Endothelial cell (in vitro differentiated cells): ENCODE measurements at regions not wholly inside any gene's neighbourhood (a gene's known extent, or its start where the extent isn't known, plus 50 kb on each side); places are given as distances from the start of the nearest gene placed in this dataset.

Experiments used
- DNase-seq: peaks from one replicate; pipeline ENCODE4 v3.0.0; 2021; ENCODE audit warnings: low spot score
- H3K27ac Mint-ChIP-seq: one replicate; pipeline ENCODE4 v1.8.0; 2021; ENCODE audit warnings: mixed read lengths, inconsistent platforms; ENCODE audit not compliant: unreplicated experiment
- H3K27me3 Mint-ChIP-seq: one replicate; pipeline ENCODE4 v1.8.0; 2021; ENCODE audit warnings: mild to moderate bottlenecking, moderate library complexity, mixed read lengths, inconsistent platforms; ENCODE audit not compliant: unreplicated experiment
- H3K36me3 Mint-ChIP-seq: one replicate; pipeline ENCODE4 v1.8.0; 2021; ENCODE audit warnings: mild to moderate bottlenecking, low read depth, mixed read lengths, inconsistent platforms; ENCODE audit not compliant: unreplicated experiment
- H3K4me1 Mint-ChIP-seq: one replicate; pipeline ENCODE4 v1.8.0; 2021; ENCODE audit warnings: mild to moderate bottlenecking, mixed read lengths, inconsistent platforms; ENCODE audit not compliant: unreplicated experiment
- H3K4me3 Mint-ChIP-seq: one replicate; pipeline ENCODE4 v1.8.0; 2021; ENCODE audit warnings: mild to moderate bottlenecking, mixed read lengths, inconsistent platforms; ENCODE audit not compliant: unreplicated experiment
- H3K9me3 Mint-ChIP-seq: one replicate; pipeline ENCODE4 v1.8.0; 2021; ENCODE audit warnings: mixed read lengths, inconsistent platforms; ENCODE audit not compliant: unreplicated experiment
- CTCF ChIP-seq: fragments of 200-600 bp; sonication (generic); IDR thresholded peaks from one replicate; pipeline ENCODE4 v1.5.0; 2021; ENCODE audit warnings: antibody characterized with exemption; ENCODE audit not compliant: unreplicated experiment

GRCh38 chr5:89293810-89294209, 410.8 kb upstream of the MEF2C start:
- Mint-ChIP-seq H3K4me3 (no peak overlapping the region), H3K36me3 (no peaks in the 10 kb centered on the region), H3K9me3 (no peaks in the 10 kb centered on the region), H3K4me1 (peaks cover 7% of the 10 kb centered on the region), H3K27me3 (no peaks in the 10 kb centered on the region), H3K27ac (no peak overlapping the region)
- TF ChIP-seq CTCF, result no peak
- DNase-seq, result no peak

- Mint-ChIP-seq H3K36me3 (no peaks in the 10 kb centered on the region), H3K4me3 (no peak overlapping the region), H3K27ac (no peak overlapping the region), H3K4me1 (peaks cover 7% of the 10 kb centered on the region), H3K9me3 (no peaks in the 10 kb centered on the region), H3K27me3 (no peaks in the 10 kb centered on the region)
- TF ChIP-seq CTCF, result no peak
- no peak for DNase-seq
These were observed 409.5 kb upstream of the MEF2C start for GRCh38 chr5:89292487-89292886.

- Mint-ChIP-seq H3K4me1 (peaks cover 7% of the 10 kb centered on the region), H3K27me3 (no peaks in the 10 kb centered on the region), H3K4me3 (no peak overlapping the region), H3K9me3 (no peaks in the 10 kb centered on the region), H3K36me3 (no peaks in the 10 kb centered on the region), H3K27ac (no peak overlapping the region)
- no peak for DNase-seq
- no peak for TF ChIP-seq CTCF
These were observed 406.6 kb upstream of the MEF2C start for GRCh38 chr5:89289604-89290003.

- H3K4me3 Mint-ChIP-seq, result no peak overlapping the region
- peaks cover 7% of the 10 kb centered on the region for H3K4me1 Mint-ChIP-seq
- no peaks in the 10 kb centered on the region for H3K9me3 Mint-ChIP-seq
- no peaks in the 10 kb centered on the region for H3K36me3 Mint-ChIP-seq
- no peak for TF ChIP-seq CTCF
- no peaks in the 10 kb centered on the region for H3K27me3 Mint-ChIP-seq
- no peak overlapping the region for H3K27ac Mint-ChIP-seq
- no peak for DNase-seq
These were observed 405.0 kb upstream of the MEF2C start for GRCh38 chr5:89287964-89288363.

GRCh38 chr5:89286320-89286719, 403.3 kb upstream of the MEF2C start:
- H3K4me3 Mint-ChIP-seq, result no peak overlapping the region
- H3K36me3 Mint-ChIP-seq, result no peaks in the 10 kb centered on the region
- no peaks in the 10 kb centered on the region for H3K9me3 Mint-ChIP-seq
- TF ChIP-seq CTCF, result no peak
- no peak for DNase-seq
- no peaks in the 10 kb centered on the region for H3K27me3 Mint-ChIP-seq
- peaks cover 13% of the 10 kb centered on the region for H3K4me1 Mint-ChIP-seq
- H3K27ac Mint-ChIP-seq, result no peak overlapping the region
